Lung (tissue), 1 donor: ENCODE measurements at regions not wholly inside any gene's neighbourhood (a gene's known extent, or its start where the extent isn't known, plus 50 kb on each side); places are given as distances from the start of the nearest gene placed in this dataset. TPM values are rescaled to one million over a fixed set of nuclear protein-coding genes. Genes with fewer than 3 reads are reported as not detected.

Source experiments
- small RNA-seq: library from RNA; depleted of rRNA; stranded (forward); fragments of <200 nt; gene quantifications from one replicate; pipeline ENCODE3, GENCODE V24; 2014; ENCODE audit warnings: low replicate concordance

Small RNA genes lying in the stretch of these regions (small RNA-seq; reads per million reads assigned to genes)
- gene MIR4289 = not detected
